ENCODE measurements at regions not wholly inside any gene's neighbourhood (a gene's known extent, or its start where the extent isn't known, plus 50 kb on each side); places are given as distances from the start of the nearest gene placed in this dataset.

GRCh38 chr3:118425272-118425837 lies 609.3 kb downstream of the IGSF11 start:
- in situ Hi-C loops (cut with MboI; ENCODE audit: low sequenced_read_pairs in 4 of 4) (no loop called here), intact Hi-C loops (cut with DNase I; ENCODE audit: low total_unique reads) (no loop called here)
- TF ChIP-seq CTCF (IDR thresholded peaks at IDR 0.05 in 4 of 5, conservative IDR thresholded peaks at IDR 0.05 in 1 of 5): no peak
- TF ChIP-seq POLR2A (IDR thresholded peaks at IDR 0.05): no peak
- H3K9me3 ChIP-seq: no peaks in the 10 kb centered on the region
- H3K4me3 ChIP-seq: no peak overlapping the region
- no peak for ATAC-seq
- H3K36me3 ChIP-seq: no peaks in the 10 kb centered on the region
- no peaks in the 10 kb centered on the region for H3K4me1 ChIP-seq
- no peak overlapping the region for H3K27ac ChIP-seq
- H3K27me3 ChIP-seq: no peaks in the 10 kb centered on the region
- no peak for DNase-seq

GRCh38 chr3:118433825-118434224 lies 600.8 kb downstream of the IGSF11 start:
- no peaks in the 10 kb centered on the region for H3K36me3 ChIP-seq
- TF ChIP-seq CTCF (IDR thresholded peaks at IDR 0.05 in 4 of 5, conservative IDR thresholded peaks at IDR 0.05 in 1 of 5) (no peak), POLR2A (IDR thresholded peaks at IDR 0.05) (no peak)
- H3K4me3 ChIP-seq: no peak overlapping the region
- no peaks in the 10 kb centered on the region for H3K27me3 ChIP-seq
- intact Hi-C loops (cut with DNase I; ENCODE audit: low total_unique reads): no loop called here
- DNase-seq (no peak), ATAC-seq (no peak)
- H3K4me1 ChIP-seq: no peaks in the 10 kb centered on the region
- no peak overlapping the region for H3K27ac ChIP-seq
- H3K9me3 ChIP-seq: no peaks in the 10 kb centered on the region
- in situ Hi-C loops (cut with MboI; ENCODE audit: low sequenced_read_pairs in 4 of 4): no loop called here

DNA sequence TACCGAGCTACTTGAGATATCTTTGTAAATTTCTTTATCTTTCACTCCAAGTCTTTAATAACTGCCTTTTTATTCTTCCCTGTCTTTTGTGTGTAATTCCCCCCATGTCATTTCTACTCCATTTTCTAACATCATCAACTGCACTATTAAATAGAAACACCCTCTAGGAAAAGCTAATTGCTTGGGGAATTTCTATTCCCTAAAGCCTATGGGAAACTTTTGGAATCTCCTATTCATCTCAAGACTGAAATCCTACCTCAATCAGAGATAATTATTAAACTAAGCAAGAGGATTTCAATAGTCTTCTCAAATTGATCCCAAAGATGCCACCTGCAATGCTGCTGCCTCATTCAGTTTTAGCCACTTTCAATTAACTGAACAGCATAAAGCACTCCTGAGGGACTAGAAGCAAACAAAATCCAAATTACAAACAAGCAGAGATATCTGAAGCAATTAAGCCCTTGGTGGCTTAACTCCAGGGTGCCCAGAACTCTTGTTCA lies 598.7 kb downstream of the IGSF11 start:
- H3K27me3 ChIP-seq: no peaks in the 10 kb centered on the region
- no peak overlapping the region for H3K4me3 ChIP-seq
- TF ChIP-seq CTCF (IDR thresholded peaks at IDR 0.05 in 4 of 5, conservative IDR thresholded peaks at IDR 0.05 in 1 of 5) (no peak), POLR2A (IDR thresholded peaks at IDR 0.05) (no peak)
- in situ Hi-C loops (cut with MboI; ENCODE audit: low sequenced_read_pairs in 4 of 4): no loop called here
- DNase-seq (no peak), ATAC-seq (no peak)
- no peaks in the 10 kb centered on the region for H3K9me3 ChIP-seq
- intact Hi-C loops (cut with DNase I; ENCODE audit: low total_unique reads): no loop called here
- H3K4me1 ChIP-seq: no peaks in the 10 kb centered on the region
- no peak overlapping the region for H3K27ac ChIP-seq
- H3K36me3 ChIP-seq: no peaks in the 10 kb centered on the region

DNA sequence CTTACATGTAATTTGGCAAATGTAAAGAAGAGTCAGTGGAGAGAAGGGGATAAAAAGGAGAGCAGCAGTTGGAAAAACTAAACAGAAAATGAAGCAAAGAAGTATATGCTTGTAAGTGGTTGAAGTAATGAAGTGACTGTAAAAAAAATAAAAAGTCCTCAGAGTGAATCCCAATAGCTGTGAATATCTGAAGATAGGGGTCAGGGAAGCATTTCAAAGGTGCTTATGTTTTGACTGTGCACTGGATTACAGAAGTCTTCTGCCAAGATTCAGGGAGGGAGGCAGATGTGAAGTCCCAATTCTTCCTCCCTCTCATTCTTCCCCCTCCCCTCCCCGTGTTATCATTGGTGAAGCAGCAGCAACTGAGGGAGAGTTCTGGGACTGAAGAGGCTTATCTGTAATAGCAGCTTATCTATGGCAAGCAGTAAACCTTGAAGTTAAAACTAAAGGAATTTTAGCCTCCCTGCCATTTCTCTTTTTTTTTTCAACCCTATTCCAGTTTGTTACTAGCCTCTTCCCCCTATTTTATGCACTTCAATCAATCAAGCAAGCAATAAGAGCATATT lies 597.9 kb downstream of the IGSF11 start:
- H3K9me3 ChIP-seq: no peaks in the 10 kb centered on the region
- no peak overlapping the region for H3K27ac ChIP-seq
- ATAC-seq (no peak), DNase-seq (no peak)
- TF ChIP-seq POLR2A (IDR thresholded peaks at IDR 0.05) (no peak), CTCF (IDR thresholded peaks at IDR 0.05 in 4 of 5, conservative IDR thresholded peaks at IDR 0.05 in 1 of 5) (no peak)
- in situ Hi-C loops (cut with MboI; ENCODE audit: low sequenced_read_pairs in 4 of 4) (no loop called here), intact Hi-C loops (cut with DNase I; ENCODE audit: low total_unique reads) (no loop called here)
- H3K4me3 ChIP-seq: no peak overlapping the region
- H3K4me1 ChIP-seq: no peaks in the 10 kb centered on the region
- no peaks in the 10 kb centered on the region for H3K27me3 ChIP-seq
- no peaks in the 10 kb centered on the region for H3K36me3 ChIP-seq

DNA sequence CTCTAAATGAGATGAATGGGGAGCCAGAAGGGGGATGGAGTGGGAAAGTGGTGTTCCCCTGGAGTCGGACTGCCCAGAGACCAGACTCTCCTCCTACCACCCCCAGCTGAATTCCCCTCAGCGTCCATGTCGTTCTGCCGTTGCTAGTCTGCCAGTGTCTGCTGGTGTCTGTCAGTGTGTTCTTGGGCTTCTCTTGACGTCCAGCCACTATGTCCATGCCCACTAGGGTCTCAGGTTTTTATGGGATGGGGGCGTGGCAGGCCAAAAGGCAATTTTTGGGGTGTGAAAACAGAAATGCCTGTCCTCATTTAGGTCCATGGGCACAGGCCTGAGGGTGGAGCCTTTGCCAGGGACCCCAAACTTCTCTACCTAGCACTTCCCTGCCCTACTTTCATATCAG lies 589.6 kb downstream of the IGSF11 start:
- no peaks in the 10 kb centered on the region for H3K4me1 ChIP-seq
- ATAC-seq (no peak), DNase-seq (no peak)
- H3K9me3 ChIP-seq: no peaks in the 10 kb centered on the region
- in situ Hi-C loops (cut with MboI; ENCODE audit: low sequenced_read_pairs in 4 of 4): no loop called here
- TF ChIP-seq POLR2A (IDR thresholded peaks at IDR 0.05) (no peak), CTCF (IDR thresholded peaks at IDR 0.05 in 4 of 5, conservative IDR thresholded peaks at IDR 0.05 in 1 of 5) (no peak)
- no peaks in the 10 kb centered on the region for H3K27me3 ChIP-seq
- H3K27ac ChIP-seq: no peak overlapping the region
- no peak overlapping the region for H3K4me3 ChIP-seq
- no peaks in the 10 kb centered on the region for H3K36me3 ChIP-seq
- intact Hi-C loops (cut with DNase I; ENCODE audit: low total_unique reads): no loop called here

Measured in gastrocnemius medialis (tissue), 4 donors.